ENCODE measurements at regions not wholly inside any gene's neighbourhood (a gene's known extent, or its start where the extent isn't known, plus 50 kb on each side); places are given as distances from the start of the nearest gene placed in this dataset.

- DNase-seq (ENCODE audit: low read depth in 1 of 2, low spot score in 1 of 2), result no peak
Observed at GRCh38 chr11:116563028-116563711, 209.6 kb downstream of the BUD13 start.

- DNase-seq (ENCODE audit: low read depth in 1 of 2, low spot score in 1 of 2), result no peak
Observed at GRCh38 chr11:116560589-116560988, 212.2 kb downstream of the BUD13 start.

- DNase-seq (ENCODE audit: low read depth in 1 of 2, low spot score in 1 of 2), result no peak
Observed at GRCh38 chr11:116558504-116559211, 214.1 kb downstream of the BUD13 start.

- DNase-seq (ENCODE audit: low read depth in 1 of 2, low spot score in 1 of 2), result no peak
Observed at GRCh38 chr11:116557282-116557681, 215.5 kb downstream of the BUD13 start.

GRCh38 chr11:116556483-116556882 lies 216.3 kb downstream of the BUD13 start:
- DNase-seq (ENCODE audit: low read depth in 1 of 2, low spot score in 1 of 2), result no peak

- DNase-seq (ENCODE audit: low read depth in 1 of 2, low spot score in 1 of 2), result no peak
Observed at GRCh38 chr11:116553482-116553881, 219.3 kb downstream of the BUD13 start.

GRCh38 chr11:116551576-116551975 lies 221.2 kb downstream of the BUD13 start:
- DNase-seq (ENCODE audit: low read depth in 1 of 2, low spot score in 1 of 2), result no peak

GRCh38 chr11:116548256-116548655 lies 224.5 kb downstream of the BUD13 start:
- DNase-seq (ENCODE audit: low read depth in 1 of 2, low spot score in 1 of 2), result no peak

GRCh38 chr11:116547571-116547970 lies 225.2 kb downstream of the BUD13 start:
- no peak for DNase-seq (ENCODE audit: low read depth in 1 of 2, low spot score in 1 of 2)

- DNase-seq (ENCODE audit: low read depth in 1 of 2, low spot score in 1 of 2), result no peak
Observed at GRCh38 chr11:116545912-116546311, 226.9 kb downstream of the BUD13 start.

- DNase-seq (ENCODE audit: low read depth in 1 of 2, low spot score in 1 of 2), result no peak
Observed at GRCh38 chr11:116544721-116545120, 228.1 kb downstream of the BUD13 start.

GRCh38 chr11:116543911-116544475 lies 228.8 kb downstream of the BUD13 start:
- DNase-seq (ENCODE audit: low read depth in 1 of 2, low spot score in 1 of 2), result no peak

GRCh38 chr11:116543099-116543498 lies 229.7 kb downstream of the BUD13 start:
- no peak for DNase-seq (ENCODE audit: low read depth in 1 of 2, low spot score in 1 of 2)

GRCh38 chr11:116542406-116542805 lies 230.4 kb downstream of the BUD13 start:
- no peak for DNase-seq (ENCODE audit: low read depth in 1 of 2, low spot score in 1 of 2)

GRCh38 chr11:116541460-116541859 lies 231.3 kb downstream of the BUD13 start:
- DNase-seq (ENCODE audit: low read depth in 1 of 2, low spot score in 1 of 2), result no peak

- DNase-seq (ENCODE audit: low read depth in 1 of 2, low spot score in 1 of 2), result no peak
Observed at GRCh38 chr11:116540645-116541304, 232.0 kb downstream of the BUD13 start.

- DNase-seq (ENCODE audit: low read depth in 1 of 2, low spot score in 1 of 2), result no peak
Observed at GRCh38 chr11:116539836-116540418, 232.9 kb downstream of the BUD13 start.

- no peak for DNase-seq (ENCODE audit: low read depth in 1 of 2, low spot score in 1 of 2)
Observed at GRCh38 chr11:116539211-116539610, 233.6 kb downstream of the BUD13 start.

- no peak for DNase-seq (ENCODE audit: low read depth in 1 of 2, low spot score in 1 of 2)
Observed at GRCh38 chr11:116538677-116539076, 234.1 kb downstream of the BUD13 start.

- no peak for DNase-seq (ENCODE audit: low read depth in 1 of 2, low spot score in 1 of 2)
Observed at GRCh38 chr11:116537709-116538108, 235.1 kb downstream of the BUD13 start.

- DNase-seq (ENCODE audit: low read depth in 1 of 2, low spot score in 1 of 2), result no peak
Observed at GRCh38 chr11:116537121-116537520, 235.7 kb downstream of the BUD13 start.

GRCh38 chr11:116536416-116536815 lies 236.4 kb downstream of the BUD13 start:
- DNase-seq (ENCODE audit: low read depth in 1 of 2, low spot score in 1 of 2), result no peak

Measured in stimulated activated CD4-positive, alpha-beta T cell treated with anti-CD3 and anti-CD28 coated beads, Interleukin-15, amount 100 ng/mL, for 1 hour (primary cell).